ENCODE measurements at regions not wholly inside any gene's neighbourhood (a gene's known extent, or its start where the extent isn't known, plus 50 kb on each side); places are given as distances from the start of the nearest gene placed in this dataset.

- Histone ChIP-seq H3K9me3 (ENCODE audit: control insufficient read depth in 2 of 3, insufficient read depth in 1 of 3, low read length in 3 of 3) (no peaks in the 10 kb centered on the region), H3K27ac (ENCODE audit: low read depth in 2 of 2, low read length in 2 of 2) (no peak overlapping the region), H3K27me3 (ENCODE audit: control insufficient read depth, insufficient read depth, low read length) (no peaks in the 10 kb centered on the region), H3K4me1 (ENCODE audit: control insufficient read depth in 2 of 3, insufficient read depth in 2 of 3, low read depth in 1 of 3, low read length in 3 of 3) (no peaks in the 10 kb centered on the region), H3K9ac (ENCODE audit: low read length in 3 of 3) (no peak overlapping the region), H3K4me3 (ENCODE audit: low read length in 3 of 3) (no peak overlapping the region), H3K36me3 (ENCODE audit: control insufficient read depth in 2 of 3, insufficient read depth in 3 of 3, low read length in 3 of 3) (no peaks in the 10 kb centered on the region)
- TF ChIP-seq, protein P1, sequence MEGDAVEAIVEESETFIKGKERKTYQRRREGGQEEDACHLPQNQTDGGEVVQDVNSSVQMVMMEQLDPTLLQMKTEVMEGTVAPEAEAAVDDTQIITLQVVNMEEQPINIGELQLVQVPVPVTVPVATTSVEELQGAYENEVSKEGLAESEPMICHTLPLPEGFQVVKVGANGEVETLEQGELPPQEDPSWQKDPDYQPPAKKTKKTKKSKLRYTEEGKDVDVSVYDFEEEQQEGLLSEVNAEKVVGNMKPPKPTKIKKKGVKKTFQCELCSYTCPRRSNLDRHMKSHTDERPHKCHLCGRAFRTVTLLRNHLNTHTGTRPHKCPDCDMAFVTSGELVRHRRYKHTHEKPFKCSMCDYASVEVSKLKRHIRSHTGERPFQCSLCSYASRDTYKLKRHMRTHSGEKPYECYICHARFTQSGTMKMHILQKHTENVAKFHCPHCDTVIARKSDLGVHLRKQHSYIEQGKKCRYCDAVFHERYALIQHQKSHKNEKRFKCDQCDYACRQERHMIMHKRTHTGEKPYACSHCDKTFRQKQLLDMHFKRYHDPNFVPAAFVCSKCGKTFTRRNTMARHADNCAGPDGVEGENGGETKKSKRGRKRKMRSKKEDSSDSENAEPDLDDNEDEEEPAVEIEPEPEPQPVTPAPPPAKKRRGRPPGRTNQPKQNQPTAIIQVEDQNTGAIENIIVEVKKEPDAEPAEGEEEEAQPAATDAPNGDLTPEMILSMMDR (IDR thresholded peaks at IDR 0.05; ENCODE audit: borderline replicate concordance, extremely low read depth, insufficient read depth) = no peak
- intact Hi-C loops (cut with DNase I) = no loop called here
- no peak for FAIRE-seq
- DNase-seq = no peak
Measured at GRCh38 chr10:58087896-58088295, 179.8 kb downstream of the IPMK start.

- no peak overlapping the region for H3K4me3 ChIP-seq (ENCODE audit: low read length in 3 of 3)
- no peaks in the 10 kb centered on the region for H3K4me1 ChIP-seq (ENCODE audit: control insufficient read depth in 2 of 3, insufficient read depth in 2 of 3, low read depth in 1 of 3, low read length in 3 of 3)
- H3K27ac ChIP-seq (ENCODE audit: low read depth in 2 of 2, low read length in 2 of 2) = no peak overlapping the region
- no peaks in the 10 kb centered on the region for H3K36me3 ChIP-seq (ENCODE audit: control insufficient read depth in 2 of 3, insufficient read depth in 3 of 3, low read length in 3 of 3)
- TF ChIP-seq, protein P1 (IDR thresholded peaks at IDR 0.05; ENCODE audit: borderline replicate concordance, extremely low read depth, insufficient read depth) = no peak
- H3K9ac ChIP-seq (ENCODE audit: low read length in 3 of 3) = no peak overlapping the region
- DNase-seq (no peak), FAIRE-seq (no peak)
- no peaks in the 10 kb centered on the region for H3K27me3 ChIP-seq (ENCODE audit: control insufficient read depth, insufficient read depth, low read length)
- intact Hi-C loops (cut with DNase I) = no loop called here
- H3K9me3 ChIP-seq (ENCODE audit: control insufficient read depth in 2 of 3, insufficient read depth in 1 of 3, low read length in 3 of 3) = no peaks in the 10 kb centered on the region
Measured at GRCh38 chr10:58086763-58087150, 180.9 kb downstream of the IPMK start.

DNA sequence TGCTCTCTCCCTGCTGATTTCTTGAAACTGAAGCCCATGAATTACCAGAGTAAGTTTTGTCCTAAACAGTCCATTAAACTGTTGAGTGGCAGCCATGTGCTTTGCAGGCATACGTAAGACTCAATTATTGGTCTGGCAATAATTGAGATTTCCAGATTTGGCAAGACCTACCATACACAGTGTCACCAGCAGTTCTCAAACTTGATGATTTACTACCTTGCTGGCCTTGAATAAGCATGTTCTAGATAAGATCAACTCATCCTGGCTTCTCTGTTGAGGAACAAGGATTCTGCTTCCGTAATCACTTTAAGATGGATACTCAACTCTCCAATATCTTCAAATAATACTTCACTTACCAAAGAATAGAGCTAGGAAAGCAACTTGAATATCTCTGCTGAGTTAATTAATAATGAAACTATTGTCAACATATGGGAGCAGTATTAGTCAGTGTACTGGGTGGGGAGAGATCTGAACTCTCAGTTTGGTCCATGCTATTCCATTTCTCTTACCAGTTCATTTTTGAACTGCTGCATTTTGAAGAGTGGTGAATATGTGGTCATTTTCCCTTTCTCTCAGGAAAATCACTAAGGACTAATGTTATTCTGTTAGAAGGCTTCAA lies 181.4 kb downstream of the IPMK start:
- no peak overlapping the region for H3K27ac ChIP-seq (ENCODE audit: low read depth in 2 of 2, low read length in 2 of 2)

More for the DNA sequence above, 181.4 kb downstream of the IPMK start:
- Histone ChIP-seq H3K4me1 (ENCODE audit: control insufficient read depth in 2 of 3, insufficient read depth in 2 of 3, low read depth in 1 of 3, low read length in 3 of 3) (no peaks in the 10 kb centered on the region), H3K9me3 (ENCODE audit: control insufficient read depth in 2 of 3, insufficient read depth in 1 of 3, low read length in 3 of 3) (no peaks in the 10 kb centered on the region), H3K4me3 (ENCODE audit: low read length in 3 of 3) (no peak overlapping the region), H3K36me3 (ENCODE audit: control insufficient read depth in 2 of 3, insufficient read depth in 3 of 3, low read length in 3 of 3) (no peaks in the 10 kb centered on the region), H3K9ac (ENCODE audit: low read length in 3 of 3) (no peak overlapping the region), H3K27me3 (ENCODE audit: control insufficient read depth, insufficient read depth, low read length) (no peaks in the 10 kb centered on the region)
- DNase-seq (no peak), FAIRE-seq (no peak)
- TF ChIP-seq, protein P1 (IDR thresholded peaks at IDR 0.05; ENCODE audit: borderline replicate concordance, extremely low read depth, insufficient read depth) = no peak
- intact Hi-C loops (cut with DNase I) = no loop called here

Data from kidney (tissue), 13 donors.